ENCODE measurements at regions not wholly inside any gene's neighbourhood (a gene's known extent, or its start where the extent isn't known, plus 50 kb on each side); places are given as distances from the start of the nearest gene placed in this dataset.

DNA sequence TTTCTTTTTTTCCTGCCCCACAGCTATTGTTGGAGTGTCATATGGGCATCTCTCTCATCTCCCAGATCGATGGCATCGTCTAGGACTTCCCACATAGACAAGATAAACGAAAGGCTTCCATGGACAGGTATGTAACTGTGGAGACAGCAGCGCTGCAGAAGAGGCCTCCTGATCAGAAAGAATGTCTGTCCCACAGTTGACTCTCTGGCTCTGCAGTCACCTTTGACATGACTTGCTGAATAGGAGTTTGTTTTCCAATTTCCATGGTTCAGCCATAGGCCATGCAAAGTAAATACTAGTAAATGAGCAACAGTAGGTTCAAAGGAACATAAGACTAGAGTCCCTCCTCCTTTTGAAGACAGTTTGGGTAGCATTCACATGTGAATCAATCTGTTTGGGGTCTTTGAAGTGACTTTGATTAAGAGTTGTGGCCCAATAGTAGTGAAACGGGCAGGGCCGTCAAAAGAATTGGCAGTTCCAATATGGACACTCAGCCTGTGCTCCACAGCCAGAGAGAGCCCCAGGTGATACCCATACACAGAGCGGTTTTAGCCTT is 134.7 kb upstream of the IFNGR1 start:
- no peak for DNase-seq (ENCODE audit: low read depth, low spot score)

DNA sequence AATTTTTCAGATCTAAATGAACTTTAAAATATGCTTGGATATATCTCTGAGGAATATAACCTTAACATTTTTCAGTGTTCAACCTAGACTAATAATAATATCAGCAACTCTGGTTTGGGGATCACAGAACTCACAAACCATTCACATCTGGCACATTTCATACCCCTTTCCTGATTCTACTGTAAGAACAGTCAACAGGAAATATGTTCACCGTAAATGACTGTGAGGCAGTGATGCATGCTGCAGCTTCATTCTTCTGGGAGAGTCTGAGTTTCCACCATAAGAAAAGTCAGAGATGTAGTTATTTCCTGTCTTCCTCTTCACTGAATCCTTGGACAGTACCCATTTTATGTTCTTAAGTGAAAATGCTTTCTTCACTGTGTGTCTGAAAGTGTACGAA is 134.2 kb upstream of the IFNGR1 start:
- DNase-seq (ENCODE audit: low read depth, low spot score) = no peak

DNA sequence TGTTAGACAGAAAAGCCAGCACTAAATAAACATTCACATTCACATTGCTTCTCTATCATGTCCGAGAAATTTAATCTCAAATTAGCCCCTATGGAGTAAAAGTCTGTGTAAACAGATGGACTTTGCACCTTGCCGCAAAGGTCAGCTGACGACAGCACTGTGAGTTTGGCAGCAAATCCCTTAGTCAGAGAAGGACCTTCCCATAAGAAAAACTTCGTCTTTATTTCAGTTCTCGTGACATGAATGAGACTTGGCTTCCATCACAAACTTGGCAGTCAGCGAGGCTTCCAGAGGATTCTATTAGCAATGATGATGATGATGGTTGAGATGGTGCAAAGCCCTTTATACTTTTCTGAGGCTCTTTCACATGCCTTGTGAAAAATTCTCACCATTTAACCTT is 133.7 kb upstream of the IFNGR1 start:
- DNase-seq (ENCODE audit: low read depth, low spot score) = no peak

DNA sequence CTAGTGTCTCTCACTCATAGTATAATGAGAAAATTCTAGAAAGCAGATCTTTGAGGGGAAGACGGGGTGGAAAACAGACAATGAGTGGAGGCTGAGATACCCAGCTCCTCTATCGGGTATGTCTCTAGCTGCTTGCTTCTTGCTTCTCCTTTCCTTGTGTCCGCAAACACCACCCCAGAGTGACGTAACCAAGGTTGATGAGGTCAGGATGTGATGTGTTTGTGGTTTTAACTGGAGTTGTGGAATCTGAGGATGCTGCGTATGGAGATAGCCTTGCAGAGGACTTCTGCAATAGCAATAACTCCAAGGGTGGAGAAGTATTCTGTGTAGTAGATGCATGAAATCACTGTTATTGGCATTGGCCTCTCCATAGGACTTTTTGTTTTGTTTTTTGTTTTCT is 132.7 kb upstream of the IFNGR1 start:
- no peak for DNase-seq (ENCODE audit: low read depth, low spot score)

DNA sequence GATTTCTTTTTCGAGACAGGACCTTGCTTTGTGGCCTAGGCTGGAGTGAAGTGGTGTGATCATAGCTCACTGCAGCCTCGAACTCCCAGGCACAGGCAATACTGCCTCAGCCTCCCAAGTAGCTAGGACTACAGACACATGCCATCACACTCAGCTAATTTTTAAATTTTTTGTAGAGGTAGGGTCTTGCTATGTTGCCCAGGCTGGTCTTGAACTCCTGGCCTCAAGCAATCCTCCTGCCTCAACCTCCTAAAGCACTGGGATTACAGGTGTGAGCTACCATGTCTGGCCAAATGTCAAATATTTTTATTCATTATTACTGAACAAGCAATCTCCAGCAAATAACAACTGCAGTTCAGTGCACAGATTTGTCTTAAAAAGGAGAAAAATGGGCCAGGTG is 131.7 kb upstream of the IFNGR1 start:
- DNase-seq (ENCODE audit: low read depth, low spot score) = no peak

DNA sequence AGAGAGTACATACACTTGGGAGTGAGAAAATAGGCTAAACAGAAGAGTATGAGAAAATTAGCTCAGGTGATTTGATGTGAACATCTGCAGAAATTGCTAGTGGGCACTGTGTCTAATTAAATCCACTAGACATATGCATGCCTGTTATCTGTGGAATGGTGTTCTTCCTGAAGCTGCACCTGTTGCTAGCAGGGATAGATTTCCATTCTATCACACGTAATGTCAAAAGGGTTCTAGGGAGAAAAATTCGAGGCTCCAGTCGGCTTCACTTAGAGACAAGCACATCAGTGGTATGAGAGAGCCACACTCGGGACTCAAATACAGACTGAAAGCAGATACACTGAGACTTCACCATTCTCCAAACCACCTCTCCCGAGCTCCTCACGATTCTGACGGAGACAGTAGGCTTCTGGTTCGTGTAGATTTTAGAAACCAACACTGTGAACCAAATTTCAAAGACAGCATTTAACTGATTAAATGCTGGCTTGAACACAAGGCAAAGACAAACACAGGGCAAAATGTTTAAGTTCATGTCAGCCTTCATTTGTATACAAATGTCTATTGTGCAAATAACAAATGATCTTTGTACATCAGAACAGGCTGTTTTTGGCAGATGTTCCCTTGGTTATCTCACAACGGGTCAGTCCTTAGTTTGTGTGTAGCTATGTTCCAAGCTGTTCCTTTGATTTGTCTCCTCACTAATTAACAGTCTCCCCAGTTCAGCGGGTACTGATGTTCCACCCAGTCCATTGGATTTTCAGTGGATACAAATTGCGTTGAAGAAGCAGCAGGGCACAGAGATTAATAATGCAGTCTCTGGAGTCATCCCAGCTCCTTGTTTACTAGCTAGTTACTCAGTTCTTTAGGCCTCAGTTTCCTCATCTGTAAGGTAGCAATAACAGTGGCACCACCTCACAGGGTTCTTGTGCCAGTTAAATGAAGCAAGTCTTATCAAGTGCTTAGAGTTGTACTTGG is 131.0 kb upstream of the IFNGR1 start:
- no peak for DNase-seq (ENCODE audit: low read depth, low spot score)

DNA sequence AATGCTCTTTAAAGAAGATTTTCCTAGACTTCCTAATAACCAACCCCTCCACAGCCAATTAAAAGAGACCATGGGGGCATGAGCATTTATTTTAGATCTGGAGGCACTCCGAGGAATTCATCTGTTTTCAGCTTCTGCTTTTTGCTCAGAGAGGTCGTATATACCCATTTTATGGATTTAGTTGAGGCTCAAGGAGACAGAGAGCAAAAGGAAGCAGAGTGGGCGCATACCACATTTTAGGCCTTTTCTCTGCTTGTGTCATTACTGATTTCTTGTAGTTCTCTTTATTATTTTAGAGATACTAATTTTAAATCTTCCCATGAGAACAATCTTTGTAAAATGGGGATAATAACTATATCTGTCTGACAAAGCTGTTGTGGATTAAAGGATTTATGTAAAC is 129.6 kb upstream of the IFNGR1 start:
- DNase-seq (ENCODE audit: low read depth, low spot score) = no peak

DNA sequence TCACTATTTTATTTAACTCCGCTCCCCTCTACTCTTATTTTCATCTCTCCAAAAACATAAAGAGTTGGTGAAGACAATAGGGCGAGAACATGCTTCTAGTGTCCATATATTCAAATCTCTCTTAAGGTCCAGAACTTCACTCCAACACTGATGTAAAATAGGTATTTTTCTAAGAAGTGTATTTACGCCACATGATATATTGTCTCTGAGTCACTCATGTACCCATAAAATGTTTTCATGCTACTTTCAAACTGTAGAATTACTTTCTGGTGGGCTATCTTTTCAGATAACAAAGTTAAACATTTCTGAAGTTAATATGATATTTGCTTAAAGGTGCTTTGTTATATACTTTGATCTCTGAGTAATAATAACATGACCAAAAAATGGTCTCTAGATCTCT is 124.1 kb upstream of the IFNGR1 start:
- no peak for DNase-seq (ENCODE audit: low read depth, low spot score)

DNA sequence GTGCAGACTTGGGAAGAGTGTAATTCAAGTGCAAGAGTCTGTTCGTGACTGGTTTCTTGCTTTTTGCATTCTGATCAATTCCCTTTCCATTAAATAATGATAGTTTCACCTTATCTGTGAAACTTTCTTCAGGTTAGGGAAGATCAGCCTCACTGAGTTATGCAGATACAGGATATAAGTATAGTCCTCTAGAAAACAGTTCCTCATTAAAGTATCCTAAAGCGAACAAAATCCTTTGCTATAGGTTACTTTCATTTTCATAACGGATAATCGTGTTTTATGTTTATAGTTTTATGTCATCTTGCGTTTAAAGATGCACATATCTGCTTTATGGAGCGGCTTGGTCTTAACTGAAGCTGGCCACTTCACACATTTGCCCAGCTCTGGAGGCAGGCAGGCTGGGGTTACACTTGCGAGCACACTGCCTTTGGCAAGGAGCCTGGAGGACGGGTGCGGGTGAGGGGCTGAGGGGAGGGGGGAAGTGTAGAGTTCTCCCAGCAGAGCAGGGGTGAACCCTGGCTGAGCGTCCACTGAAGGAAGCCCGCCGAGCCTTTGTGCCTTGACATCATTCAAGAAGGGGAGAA is 123.5 kb upstream of the IFNGR1 start:
- no peak for DNase-seq (ENCODE audit: low read depth, low spot score)

DNA sequence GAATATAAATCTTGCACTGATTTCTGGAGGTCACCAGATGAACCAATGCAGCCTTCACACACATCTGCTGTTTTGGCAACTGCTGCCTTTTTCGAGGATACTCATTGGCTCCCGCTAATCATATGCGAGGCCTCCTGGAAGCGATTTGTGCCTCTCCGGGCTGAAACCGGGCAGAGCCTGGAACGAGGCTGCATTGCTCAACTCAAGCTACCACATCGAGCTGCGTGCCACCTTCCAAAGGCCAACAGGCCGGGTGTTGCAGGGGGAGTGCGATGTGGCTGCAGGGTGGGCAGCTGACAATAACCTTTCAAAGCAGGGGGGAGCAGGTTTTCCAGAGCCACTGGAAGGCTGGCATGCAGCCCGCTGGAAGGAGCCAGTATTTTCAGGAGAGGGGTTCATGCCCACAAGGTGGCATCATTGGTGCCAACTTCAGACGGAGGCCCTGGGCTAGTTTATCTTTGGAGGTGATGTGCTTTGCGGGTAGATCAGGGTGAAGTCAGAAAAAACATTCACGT is 122.6 kb upstream of the IFNGR1 start:
- no peak for DNase-seq (ENCODE audit: low read depth, low spot score)

DNA sequence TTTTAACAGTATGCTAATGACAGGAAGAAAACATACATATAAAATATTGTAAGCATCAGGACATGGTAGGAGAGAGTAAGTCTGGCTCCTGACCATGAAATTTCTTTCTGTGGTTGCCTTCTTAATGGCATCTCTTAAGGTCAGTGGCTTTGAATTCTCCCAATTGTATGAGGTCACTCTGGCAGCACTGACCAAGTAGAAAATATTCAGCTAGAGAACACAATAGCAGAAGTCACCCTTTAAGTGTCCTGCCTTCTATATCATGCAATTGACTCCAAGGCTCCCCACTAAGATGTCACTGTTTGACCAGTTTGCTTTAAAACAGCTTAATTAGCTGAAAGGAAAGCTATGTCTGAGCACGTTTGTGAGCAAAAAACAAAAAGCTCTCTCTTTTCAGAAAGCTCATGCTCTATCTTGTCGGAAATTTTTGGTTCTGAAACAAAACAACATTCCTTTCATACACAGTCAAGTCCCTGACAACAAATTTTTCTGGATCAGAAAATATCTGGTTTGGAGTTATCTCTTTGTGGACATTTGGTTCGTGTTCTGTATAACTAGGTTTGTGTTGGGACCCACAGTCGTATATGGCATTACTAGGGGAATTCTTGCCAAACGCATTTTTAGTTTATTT is 120.9 kb upstream of the IFNGR1 start:
- DNase-seq (ENCODE audit: low read depth, low spot score) = no peak

DNA sequence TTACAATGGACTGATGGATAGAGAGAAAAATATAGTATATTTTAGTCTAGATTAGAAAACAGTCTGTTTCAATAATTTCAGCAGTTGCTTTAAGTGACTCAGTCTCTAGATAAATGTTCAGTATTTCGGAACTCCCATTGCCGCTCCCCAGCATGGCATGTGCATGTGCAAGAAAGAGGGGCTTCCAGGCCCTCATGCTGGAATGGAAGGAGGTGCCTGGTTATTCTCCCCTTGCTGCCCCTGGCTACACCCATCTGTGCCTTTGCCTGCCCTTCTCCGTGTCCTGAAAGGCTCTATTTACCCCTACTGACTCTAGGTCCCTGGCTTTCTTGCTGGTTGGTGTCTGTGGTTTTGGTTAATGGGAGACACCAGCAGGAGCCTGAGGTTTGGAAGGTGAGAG is 115.7 kb upstream of the IFNGR1 start:
- DNase-seq (ENCODE audit: low read depth, low spot score) = no peak

DNA sequence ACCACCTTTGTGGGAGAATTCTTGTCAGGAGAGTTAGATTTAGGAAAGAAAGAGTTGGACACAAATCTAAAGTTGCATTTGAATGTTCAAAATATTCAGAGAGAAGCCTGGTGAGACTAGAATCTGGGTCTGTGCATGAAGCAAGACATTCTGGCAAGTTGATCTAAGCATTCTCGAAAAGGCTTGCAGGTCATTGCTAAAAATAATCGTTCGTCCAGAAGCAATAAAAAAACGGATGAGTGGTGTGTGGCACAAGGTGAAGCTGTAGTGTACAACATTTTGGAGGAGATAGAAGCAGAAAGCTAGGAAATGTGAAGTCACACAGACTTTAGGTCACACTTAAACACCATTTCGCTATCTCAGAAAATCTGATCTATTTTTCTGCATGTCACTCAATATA is 114.9 kb upstream of the IFNGR1 start:
- DNase-seq (ENCODE audit: low read depth, low spot score) = no peak

DNA sequence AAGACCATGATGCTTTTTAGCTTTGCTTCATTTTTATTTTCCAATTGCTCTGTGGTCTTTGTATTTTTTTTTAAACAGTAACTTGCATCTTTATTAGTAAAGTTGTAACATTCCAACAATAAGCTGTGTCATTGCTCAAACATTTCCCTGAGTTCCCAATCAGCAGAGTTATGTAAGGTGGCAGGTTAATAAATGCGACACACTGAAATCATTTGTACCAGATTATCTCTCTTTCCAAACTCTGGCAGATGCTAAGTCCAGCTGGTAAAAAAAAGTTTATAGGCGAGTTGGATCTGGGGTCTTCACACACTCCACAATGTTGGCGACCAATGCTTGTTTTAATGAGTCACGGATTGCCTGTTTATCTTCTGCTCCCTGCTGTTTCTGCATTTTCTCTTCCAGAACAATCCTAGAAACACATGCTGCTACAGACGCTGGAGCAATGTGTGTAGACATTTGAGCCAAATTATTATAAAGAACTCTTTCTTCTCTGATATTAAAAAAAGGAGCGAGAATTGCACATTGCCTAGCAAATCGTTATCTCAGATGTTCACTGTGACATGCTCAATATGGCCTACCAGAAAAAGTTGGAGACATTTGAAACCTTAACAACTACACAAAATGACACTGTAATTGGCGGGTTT is 113.6 kb upstream of the IFNGR1 start:
- peak; percentile 73 for DNase-seq (ENCODE audit: low read depth, low spot score)

DNA sequence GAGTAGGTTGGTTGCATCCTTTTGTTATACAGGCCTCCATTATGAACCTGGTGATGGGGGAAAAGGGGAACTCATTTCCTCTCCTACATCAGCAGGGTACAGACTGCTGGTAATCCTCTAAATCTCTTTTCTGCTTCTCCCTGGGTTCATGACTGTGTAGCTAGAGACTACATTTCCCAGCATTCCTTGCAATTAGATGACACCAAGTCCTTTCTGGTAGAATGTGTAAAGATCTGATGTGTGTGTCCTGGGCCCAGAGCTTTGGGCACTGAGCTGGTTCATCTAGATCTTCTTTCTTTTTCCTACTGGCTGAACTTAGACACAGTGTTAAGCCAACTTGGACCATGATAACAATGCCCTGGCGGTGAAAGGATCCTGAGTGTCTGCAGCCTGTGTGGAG is 104.7 kb upstream of the IFNGR1 start:
- DNase-seq (ENCODE audit: low read depth, low spot score) = no peak

DNA sequence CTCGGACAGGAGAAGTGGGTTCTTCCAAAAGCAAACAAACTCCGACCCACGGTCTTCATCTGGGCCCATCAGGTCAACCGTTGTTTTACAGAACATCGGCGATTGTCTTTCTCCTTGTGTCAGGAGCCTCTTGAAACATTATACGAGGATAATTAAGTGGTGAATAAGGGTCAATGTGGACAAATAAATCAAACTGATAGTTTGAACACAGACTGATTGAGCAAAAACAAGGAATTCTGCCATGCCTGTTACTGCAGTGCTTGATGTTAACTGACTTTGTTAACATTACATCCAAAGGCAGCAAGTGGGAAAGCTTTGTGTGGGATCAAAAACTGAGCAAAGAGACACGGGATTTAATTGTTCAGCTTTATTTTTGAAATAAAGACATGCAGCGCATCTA is 101.1 kb upstream of the IFNGR1 start:
- no peak for DNase-seq (ENCODE audit: low read depth, low spot score)

DNA sequence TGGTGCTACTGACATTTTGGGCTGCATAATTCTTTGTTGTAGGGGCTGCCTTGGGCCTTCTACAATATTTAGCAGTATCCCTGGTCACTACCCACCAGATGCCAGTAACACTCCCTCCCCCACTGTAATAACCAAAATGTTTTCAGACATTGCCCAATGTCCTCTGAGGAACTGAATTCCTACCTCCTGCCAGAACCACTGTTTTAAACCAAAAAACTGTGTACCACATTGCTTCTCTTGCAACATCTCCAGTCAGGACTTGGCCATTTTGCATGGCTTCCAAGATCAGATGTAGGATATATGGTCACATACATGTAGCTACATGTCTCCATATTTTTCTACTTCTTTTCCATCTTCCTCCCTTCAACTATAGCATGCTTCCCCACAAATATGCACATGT is 97.4 kb upstream of the IFNGR1 start:
- DNase-seq (ENCODE audit: low read depth, low spot score) = no peak

DNA sequence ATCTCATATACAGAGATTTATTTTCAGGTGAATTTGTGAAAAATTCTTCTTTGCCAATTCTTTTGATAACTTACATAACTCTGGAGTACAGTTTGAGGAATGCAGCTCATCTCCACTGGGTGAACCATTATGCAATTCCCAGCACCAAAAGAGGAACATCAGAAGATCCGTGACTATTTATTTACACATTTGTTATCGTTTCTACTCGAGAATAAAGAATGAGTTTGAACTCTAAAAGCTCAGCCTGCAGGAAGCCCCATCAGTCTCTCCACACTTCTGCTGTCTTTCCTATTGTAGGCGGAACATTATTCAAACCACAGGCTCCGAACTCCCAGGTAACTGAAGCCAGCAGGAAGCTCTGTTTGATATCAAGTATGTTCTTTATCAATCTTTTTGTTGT is 95.9 kb upstream of the IFNGR1 start:
- no peak for DNase-seq (ENCODE audit: low read depth, low spot score)

DNA sequence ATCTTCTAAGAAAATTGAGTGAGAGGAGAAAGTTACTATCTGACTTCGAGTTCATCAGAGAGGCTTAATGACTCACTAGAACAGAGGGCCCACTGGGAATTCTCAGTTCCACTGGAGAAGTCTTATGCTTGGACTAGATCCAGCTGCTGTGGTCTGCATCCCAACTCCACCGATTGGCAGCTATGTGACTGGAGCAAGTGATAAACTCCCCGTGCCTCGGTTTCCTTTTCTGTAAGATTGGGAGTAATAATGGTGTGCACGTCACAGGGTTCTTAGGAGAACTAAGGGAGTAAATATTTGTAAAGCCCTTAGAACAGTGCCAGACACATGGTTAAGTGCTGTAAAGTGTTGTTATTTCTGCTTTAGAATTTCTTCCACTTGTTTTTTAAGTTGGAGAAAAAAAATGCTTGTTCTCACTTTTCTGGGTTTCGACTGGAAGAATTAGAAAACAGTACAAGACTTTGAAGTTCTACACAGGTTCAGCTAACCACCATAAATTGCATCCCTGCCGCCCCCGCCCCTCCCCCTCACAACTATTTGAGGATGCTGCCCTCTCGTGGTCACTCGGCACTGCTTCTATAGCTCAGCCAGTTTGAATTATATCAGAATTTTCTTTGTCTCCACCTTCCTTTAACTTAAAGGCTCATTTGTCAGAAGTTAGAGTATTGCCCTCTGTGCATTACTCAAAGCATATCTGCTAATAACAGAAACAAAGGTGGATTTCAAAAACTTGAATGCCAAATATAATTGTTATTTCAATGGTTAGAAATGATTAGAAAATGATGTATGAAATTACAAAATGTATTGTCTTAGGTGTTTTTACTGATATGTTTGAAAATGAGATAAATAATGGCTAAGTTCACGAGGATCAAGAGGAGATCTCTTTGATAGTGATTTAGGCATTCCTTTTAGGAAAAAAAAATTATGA is 95.0 kb upstream of the IFNGR1 start:
- DNase-seq (ENCODE audit: low read depth, low spot score) = peak; percentile 81

DNA sequence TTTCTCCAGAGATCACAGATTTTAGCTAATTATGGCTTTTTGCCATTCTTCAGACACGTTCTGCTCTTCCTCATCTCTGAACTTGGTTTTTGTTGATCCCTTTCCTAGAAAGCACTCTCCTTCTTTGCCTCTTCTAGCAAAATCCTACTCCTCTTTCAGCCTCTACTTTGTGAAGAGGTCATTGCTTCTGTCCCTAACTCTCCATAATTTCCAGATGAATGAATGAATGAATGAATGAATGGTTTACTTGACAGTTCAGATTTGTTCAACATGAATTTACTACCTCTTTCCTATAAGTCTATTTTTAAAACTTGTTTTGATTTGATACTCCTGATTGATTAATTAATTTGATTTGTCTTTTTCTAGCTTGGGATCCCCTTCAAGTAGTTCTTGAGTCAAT is 94.0 kb upstream of the IFNGR1 start:
- DNase-seq (ENCODE audit: low read depth, low spot score) = no peak

DNA sequence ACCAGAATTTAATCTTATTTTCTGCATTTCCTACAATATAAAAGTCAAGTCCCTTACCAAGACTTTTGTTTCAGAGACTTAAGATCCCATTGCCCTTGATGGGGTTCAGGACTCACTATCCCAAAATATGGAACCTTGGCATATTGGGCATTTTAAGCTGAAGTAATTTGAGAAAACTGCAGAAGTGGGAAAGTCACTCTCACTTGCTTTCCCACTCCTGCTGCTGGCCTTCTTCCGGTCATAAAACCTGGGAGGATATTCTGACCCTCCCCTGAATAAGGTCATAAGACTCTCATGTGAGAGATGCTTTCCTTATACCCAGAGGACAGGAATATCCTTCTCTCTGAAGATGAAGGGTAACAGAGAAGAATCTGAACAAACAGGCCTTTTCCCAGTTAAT is 92.8 kb upstream of the IFNGR1 start:
- DNase-seq (ENCODE audit: low read depth, low spot score) = no peak
